Neuron (in vitro differentiated cells): ENCODE measurements at regions not wholly inside any gene's neighbourhood (a gene's known extent, or its start where the extent isn't known, plus 50 kb on each side); places are given as distances from the start of the nearest gene placed in this dataset.

ENCODE experiments used
- H2AFZ ChIP-seq: one replicate; pipeline ENCODE4 v1.6.1; 2013; ENCODE audit warnings: low read depth, mild to moderate bottlenecking, inconsistent platforms, low read length, moderate library complexity
- H3K27me3 ChIP-seq: one replicate; pipeline ENCODE4 v1.6.1; 2013; ENCODE audit warnings: low read length; ENCODE audit not compliant: insufficient read depth
- H3K36me3 ChIP-seq: one replicate; pipeline ENCODE4 v1.6.1; 2013; ENCODE audit warnings: low read length; ENCODE audit not compliant: insufficient read depth
- H3K4me1 ChIP-seq: one replicate; pipeline ENCODE4 v1.6.1; 2013; ENCODE audit warnings: low read length; ENCODE audit not compliant: insufficient read depth
- H3K4me3 ChIP-seq: 2 replicates; pipeline ENCODE4 v1.5.1; 2013; ENCODE audit warnings: mild to moderate bottlenecking, low read length, moderate library complexity
- H3K9me3 ChIP-seq: one replicate; pipeline ENCODE4 v1.6.1; 2013; ENCODE audit warnings: low read length

DNA sequence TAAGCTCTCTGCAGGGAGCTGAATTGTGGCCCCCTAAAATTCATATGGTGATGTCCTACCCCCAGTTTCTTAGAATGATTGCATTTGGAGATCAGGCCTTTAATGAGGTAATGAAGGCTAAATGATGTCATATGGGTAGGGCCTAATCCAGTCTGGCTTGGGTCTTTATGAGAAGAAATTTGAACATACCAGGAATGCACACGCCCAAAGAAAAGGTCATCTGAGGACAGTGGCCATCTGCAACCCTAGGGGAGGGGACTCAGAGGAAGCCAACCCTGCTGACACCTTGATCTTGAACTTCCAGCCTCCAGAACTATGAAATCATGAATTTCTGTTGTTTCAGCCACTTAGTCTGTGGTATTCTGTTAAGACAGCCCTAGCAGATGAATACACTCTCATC lies 426.7 kb downstream of the EPHA4 start:
- Histone ChIP-seq H3K9me3 (no peaks in the 10 kb centered on the region), H3K4me3 (no peak overlapping the region), H3K27me3 (no peaks in the 10 kb centered on the region), H3K36me3 (no peaks in the 10 kb centered on the region), H3K4me1 (no peaks in the 10 kb centered on the region), H2AFZ (no peak overlapping the region)

DNA sequence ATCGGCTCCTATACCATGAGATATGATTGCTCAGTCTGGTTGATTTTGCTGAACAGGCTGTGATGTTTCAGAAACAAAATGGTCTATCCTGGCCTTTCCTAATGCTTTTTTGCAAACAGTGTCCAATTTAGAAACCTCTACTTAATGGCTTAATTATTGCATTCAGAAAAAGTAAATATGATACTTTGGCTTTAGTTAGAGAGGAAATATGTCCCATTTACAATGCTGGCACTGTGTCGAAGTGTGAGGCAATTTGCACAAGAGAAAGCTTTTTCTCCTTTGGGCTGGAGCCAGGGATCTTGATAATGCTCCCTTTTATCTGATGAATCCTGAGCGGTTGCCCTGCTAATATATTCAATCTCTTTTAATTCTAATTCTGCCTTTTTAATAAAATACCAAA lies 418.9 kb downstream of the EPHA4 start:
- Histone ChIP-seq H3K9me3 (no peaks in the 10 kb centered on the region), H2AFZ (no peak overlapping the region), H3K36me3 (no peaks in the 10 kb centered on the region), H3K27me3 (no peaks in the 10 kb centered on the region), H3K4me3 (no peak overlapping the region), H3K4me1 (no peaks in the 10 kb centered on the region)

DNA sequence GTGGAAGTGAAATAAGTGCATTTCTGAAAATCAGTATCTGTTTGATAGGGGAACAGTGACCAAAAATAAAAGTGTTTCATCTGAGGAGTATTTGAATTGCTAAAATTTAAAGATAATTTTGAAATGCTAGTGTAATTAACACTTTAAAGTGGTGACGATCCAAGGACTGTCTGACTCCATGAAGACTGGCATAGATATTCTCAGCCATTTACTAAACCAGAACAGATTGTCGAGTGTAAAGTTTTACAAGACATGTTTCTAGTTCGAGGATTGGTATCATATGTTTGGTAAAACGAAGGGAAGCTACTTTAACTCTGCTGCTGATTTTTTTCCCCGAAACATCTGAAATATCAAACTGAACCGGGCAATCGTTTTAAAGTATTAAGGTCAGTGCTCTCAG lies 417.9 kb downstream of the EPHA4 start:
- H3K9me3 ChIP-seq, result no peaks in the 10 kb centered on the region

DNA sequence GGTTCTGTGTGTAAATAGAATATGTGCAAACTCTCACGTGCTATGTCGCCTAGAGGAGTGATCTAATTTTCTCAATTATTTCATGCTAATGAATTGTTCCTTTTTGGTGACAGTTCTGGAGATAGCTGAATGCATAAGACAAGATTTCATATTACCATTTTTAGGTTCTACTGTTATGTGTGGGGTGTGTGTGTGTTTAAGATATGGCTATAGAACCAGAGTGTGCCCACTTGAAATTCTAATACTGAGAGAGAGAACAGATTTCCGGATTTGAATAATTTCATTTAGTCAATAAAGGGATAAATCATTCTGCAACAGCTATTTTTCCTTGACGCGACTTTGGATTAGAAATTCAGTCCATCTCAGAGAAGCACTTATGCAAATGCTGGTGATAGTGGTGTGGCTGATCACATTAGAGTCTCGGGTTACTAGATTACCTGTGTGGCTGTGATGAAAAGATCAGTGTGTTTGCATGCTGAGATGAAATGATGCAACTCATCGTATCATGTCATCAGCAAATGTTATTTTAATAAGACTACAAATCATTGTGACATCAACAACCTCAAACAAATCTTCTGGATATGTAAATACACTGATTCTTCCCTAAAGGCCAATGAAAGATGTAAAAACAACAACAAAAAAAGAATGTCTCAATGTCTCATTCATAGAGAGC lies 415.9 kb downstream of the EPHA4 start:
- no peak overlapping the region for H2AFZ ChIP-seq
- H3K4me3 ChIP-seq, result no peak overlapping the region
- no peaks in the 10 kb centered on the region for H3K4me1 ChIP-seq
- H3K27me3 ChIP-seq, result no peaks in the 10 kb centered on the region
- H3K9me3 ChIP-seq, result no peaks in the 10 kb centered on the region
- no peaks in the 10 kb centered on the region for H3K36me3 ChIP-seq

More for the DNA sequence above, 417.9 kb downstream of the EPHA4 start:
- Histone ChIP-seq H3K4me1 (no peaks in the 10 kb centered on the region), H3K36me3 (no peaks in the 10 kb centered on the region), H3K4me3 (no peak overlapping the region), H2AFZ (no peak overlapping the region), H3K27me3 (no peaks in the 10 kb centered on the region)

DNA sequence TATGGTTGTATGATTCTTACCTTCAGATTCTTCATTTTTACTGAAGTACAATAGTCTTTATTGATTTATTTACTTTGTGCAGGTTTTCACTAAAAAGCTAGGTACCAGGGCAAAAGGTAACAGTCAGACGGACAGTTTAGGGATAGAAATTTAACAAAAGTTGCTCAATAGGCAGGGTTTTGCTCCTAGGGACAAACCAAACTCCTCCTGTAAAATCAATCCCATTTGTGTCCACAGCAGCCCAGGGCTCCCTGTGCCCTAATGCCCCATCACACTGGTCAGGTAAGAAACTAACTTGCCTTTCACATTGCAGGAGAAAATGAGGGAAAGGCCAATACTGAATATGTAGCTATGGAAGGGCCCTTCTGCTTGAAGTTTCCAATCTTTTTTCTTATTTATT lies 410.9 kb downstream of the EPHA4 start:
- H3K4me3 ChIP-seq, result no peak overlapping the region
- H3K27me3 ChIP-seq, result no peaks in the 10 kb centered on the region
- H3K36me3 ChIP-seq, result no peaks in the 10 kb centered on the region
- no peaks in the 10 kb centered on the region for H3K9me3 ChIP-seq
- no peak overlapping the region for H2AFZ ChIP-seq
- H3K4me1 ChIP-seq, result peaks cover 16% of the 10 kb centered on the region

DNA sequence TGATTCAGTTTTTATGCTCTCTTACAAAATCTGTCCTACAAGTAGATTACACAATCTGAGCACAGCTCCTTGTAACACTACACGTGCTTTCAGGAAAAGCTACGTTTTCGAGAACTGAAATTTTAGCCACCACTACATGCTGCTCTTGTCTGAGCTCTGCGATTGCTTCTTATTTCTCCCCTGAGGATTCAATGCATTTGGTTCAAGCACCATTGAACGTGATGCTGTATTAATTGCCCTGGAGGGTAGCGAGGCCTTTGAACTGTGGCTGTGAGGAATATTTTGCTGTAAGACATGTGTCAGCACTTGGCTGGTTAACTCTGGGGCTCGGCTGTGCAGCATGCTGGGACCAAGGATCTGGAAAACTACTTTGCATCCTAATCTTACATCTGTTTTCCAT lies 405.8 kb downstream of the EPHA4 start:
- no peak overlapping the region for H2AFZ ChIP-seq
- peaks cover 23% of the 10 kb centered on the region for H3K4me1 ChIP-seq
- no peak overlapping the region for H3K4me3 ChIP-seq
- no peaks in the 10 kb centered on the region for H3K9me3 ChIP-seq
- no peaks in the 10 kb centered on the region for H3K27me3 ChIP-seq
- no peaks in the 10 kb centered on the region for H3K36me3 ChIP-seq

DNA sequence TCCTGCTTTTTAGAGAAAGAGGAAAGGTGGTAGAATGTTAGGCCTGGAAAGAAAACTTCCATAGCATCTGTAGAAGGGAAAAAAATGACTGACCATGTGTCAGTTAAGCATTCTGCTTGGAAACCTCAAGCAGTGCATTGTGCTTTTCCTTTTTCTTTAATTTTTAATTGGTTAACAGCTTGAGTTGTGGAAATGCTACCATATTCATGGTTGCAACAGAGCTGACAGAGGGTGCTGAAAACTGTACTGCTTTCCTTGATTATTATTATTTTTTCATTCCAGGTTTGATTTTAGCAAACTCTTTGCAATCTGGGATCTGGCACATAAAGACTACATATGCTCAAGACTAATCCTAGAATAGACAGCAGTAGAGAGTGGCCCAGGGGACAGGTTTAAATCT lies 404.5 kb downstream of the EPHA4 start:
- Histone ChIP-seq H2AFZ (no peak overlapping the region), H3K9me3 (no peaks in the 10 kb centered on the region), H3K4me1 (peaks cover 23% of the 10 kb centered on the region), H3K36me3 (no peaks in the 10 kb centered on the region), H3K4me3 (no peak overlapping the region), H3K27me3 (no peaks in the 10 kb centered on the region)

DNA sequence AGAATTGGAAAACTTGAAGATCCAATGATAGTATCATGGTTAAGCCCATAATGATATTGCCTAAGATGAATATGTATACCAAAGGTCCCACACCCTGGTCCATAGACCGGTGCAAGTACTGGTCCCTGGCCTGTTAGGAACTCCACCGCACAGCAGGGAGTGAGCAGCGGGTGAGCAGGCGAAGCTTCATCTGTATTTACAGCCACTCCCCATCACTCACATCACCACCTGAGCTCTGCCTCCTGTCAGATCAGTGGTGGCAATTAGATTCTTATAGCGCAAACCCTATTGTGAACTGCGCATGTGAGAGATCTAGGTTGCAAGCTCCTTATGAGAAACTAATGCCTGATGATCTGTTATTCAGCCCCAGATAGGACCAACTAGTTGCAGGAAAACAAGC lies 402.4 kb downstream of the EPHA4 start:
- peaks cover 17% of the 10 kb centered on the region for H3K4me1 ChIP-seq
- no peaks in the 10 kb centered on the region for H3K27me3 ChIP-seq
- no peaks in the 10 kb centered on the region for H3K36me3 ChIP-seq
- no peaks in the 10 kb centered on the region for H3K9me3 ChIP-seq
- H3K4me3 ChIP-seq, result no peak overlapping the region
- H2AFZ ChIP-seq, result no peak overlapping the region

DNA sequence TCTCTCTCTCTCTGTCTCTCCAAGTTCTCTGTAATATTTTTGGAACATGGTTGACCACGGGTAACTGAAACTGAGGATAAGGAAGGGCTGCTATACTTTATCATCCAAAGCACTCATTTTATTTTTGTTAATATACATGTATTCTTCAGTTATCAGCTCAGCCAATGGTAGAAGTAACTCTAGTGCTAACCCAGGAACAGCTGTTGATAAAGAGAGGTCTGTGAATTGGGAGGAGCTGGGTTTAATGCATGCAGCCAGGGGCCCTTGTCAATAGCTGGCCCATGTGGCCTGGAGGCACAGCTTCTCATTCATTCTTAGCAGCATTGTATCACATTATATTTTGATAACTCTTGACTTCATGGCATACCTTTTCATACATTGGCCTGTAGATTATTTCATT lies 401.6 kb downstream of the EPHA4 start:
- H2AFZ ChIP-seq, result no peak overlapping the region
- H3K36me3 ChIP-seq, result no peaks in the 10 kb centered on the region
- no peak overlapping the region for H3K4me3 ChIP-seq
- H3K27me3 ChIP-seq, result no peaks in the 10 kb centered on the region
- no peaks in the 10 kb centered on the region for H3K9me3 ChIP-seq
- H3K4me1 ChIP-seq, result peaks cover 10% of the 10 kb centered on the region

DNA sequence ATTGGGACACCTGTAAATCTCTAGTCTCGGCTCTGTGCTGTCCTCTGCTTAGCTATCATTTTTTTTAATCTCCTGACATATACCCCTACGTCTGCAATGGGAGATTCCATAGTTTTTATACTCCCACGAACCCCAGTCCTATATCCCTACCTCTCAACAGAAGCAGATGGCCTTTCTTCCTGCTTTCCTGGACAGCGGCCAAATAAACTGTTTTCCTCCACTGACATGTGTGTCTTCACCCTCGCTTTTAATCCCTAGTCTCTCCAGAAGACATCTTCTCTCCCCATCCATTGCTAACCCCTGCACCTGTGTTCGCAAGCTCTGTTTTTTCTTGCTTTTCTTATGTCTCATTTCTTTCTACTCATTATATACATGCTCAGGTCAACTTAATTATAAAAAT lies 395.4 kb downstream of the EPHA4 start:
- Histone ChIP-seq H3K4me1 (no peaks in the 10 kb centered on the region), H3K27me3 (no peaks in the 10 kb centered on the region), H3K36me3 (no peaks in the 10 kb centered on the region), H3K9me3 (no peaks in the 10 kb centered on the region), H2AFZ (no peak overlapping the region), H3K4me3 (no peak overlapping the region)

DNA sequence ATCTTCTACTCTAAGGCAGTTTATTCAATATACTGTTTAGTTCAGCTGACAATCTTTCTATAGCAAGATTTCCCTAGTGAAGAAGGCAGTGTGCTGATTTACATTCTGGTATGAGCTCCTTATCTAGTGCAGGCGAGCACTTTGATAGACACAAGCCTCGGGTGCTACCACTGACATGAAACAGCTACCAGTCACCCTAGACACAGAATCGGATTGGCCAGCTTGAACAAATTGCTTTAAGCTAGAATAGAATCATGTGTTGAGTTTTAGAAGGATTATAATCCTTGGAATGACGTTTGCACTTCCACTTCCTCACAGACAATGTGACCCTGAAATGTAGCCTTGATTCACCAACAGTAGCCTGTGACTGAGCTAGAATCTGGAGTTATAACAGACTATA lies 394.0 kb downstream of the EPHA4 start:
- Histone ChIP-seq H3K36me3 (no peaks in the 10 kb centered on the region), H2AFZ (no peak overlapping the region), H3K27me3 (no peaks in the 10 kb centered on the region), H3K4me1 (no peaks in the 10 kb centered on the region), H3K9me3 (no peaks in the 10 kb centered on the region), H3K4me3 (no peak overlapping the region)

DNA sequence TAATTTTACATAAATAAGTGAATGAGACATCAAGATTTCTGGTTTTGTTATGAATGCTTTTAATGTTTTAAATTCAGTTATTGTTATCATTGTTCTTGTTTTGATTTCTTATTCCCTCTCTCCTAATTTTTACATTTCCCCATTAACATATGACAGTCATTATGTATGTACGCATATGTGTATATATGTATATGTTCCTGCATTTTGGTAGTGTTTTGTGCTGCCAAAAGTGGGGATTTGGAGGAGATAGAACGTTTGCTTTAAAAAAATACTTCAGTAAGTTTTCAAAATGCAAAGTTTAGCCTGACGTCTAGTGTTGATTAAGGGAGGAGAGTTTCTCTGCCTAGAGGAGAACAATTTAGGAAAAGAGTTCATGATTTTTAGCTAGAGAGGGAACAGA lies 385.2 kb downstream of the EPHA4 start:
- peaks cover 2% of the 10 kb centered on the region for H3K27me3 ChIP-seq
- H3K4me3 ChIP-seq, result no peak overlapping the region
- H3K36me3 ChIP-seq, result no peaks in the 10 kb centered on the region
- H3K9me3 ChIP-seq, result no peaks in the 10 kb centered on the region
- H2AFZ ChIP-seq, result no peak overlapping the region
- H3K4me1 ChIP-seq, result no peaks in the 10 kb centered on the region

DNA sequence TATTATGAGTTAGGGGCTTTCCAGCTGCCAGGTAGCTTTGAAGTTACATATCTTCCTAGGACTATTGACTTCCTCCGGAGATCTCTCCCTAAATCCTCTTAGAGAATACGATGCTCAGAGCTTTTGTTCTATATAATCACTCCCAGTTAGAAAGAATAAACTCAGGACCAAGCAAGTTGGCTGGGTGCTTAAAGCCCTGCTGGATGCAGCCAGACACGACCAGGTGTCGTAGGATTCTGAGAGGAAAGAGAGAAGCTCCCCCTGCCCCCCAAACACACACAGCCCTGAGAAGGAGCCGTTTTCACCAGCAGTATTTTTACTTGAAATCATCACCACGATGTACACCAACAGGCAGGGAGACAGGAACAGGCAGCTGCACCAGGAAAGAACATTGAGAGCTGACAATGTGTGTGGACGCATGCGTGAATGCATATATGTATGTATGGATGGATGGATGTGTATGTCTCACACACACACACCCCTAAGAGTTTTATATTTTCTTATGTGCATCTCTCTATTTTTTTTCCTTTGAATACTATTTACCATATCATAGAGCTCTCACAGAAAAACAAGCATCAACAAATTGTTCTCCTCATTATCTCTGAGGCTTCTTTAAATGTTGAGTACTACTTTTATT lies 382.6 kb downstream of the EPHA4 start:
- no peak overlapping the region for H3K4me3 ChIP-seq
- H2AFZ ChIP-seq, result no peak overlapping the region
- H3K9me3 ChIP-seq, result no peaks in the 10 kb centered on the region
- peaks cover 2% of the 10 kb centered on the region for H3K27me3 ChIP-seq
- no peaks in the 10 kb centered on the region for H3K4me1 ChIP-seq
- no peaks in the 10 kb centered on the region for H3K36me3 ChIP-seq

DNA sequence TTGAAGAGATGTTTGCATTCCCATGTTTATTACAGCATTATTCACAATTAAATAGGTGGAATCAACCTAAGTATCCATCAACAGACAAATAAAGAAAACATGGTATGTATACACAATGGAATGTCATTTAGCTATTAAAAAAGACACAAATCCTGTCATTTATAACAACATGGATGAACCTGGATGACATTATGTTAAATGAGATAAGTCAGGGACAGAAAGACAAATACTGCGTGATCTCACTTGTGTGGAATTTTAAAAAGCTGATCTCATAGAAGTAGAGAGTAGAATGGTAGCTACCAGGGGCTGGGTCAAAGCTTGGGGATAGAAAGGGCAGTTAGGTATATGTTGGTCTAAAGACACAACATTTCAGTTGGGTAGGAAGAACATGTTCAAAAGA lies 376.3 kb downstream of the EPHA4 start:
- Histone ChIP-seq H3K4me1 (no peaks in the 10 kb centered on the region), H3K27me3 (no peaks in the 10 kb centered on the region), H2AFZ (no peak overlapping the region), H3K4me3 (no peak overlapping the region), H3K9me3 (no peaks in the 10 kb centered on the region), H3K36me3 (no peaks in the 10 kb centered on the region)
